IPS-NIHi7 (cell line): ENCODE measurements at regions not wholly inside any gene's neighbourhood (a gene's known extent, or its start where the extent isn't known, plus 50 kb on each side); places are given as distances from the start of the nearest gene placed in this dataset.
A peak's percentile ranks its signal among the peaks of the same experiment; 100 is the strongest.

Experiments
- DNase-seq: peaks from one replicate; pipeline ENCODE4 v3.0.0; 2012; ENCODE audit warnings: mixed read lengths; ENCODE audit errors: extremely low spot score

DNA sequence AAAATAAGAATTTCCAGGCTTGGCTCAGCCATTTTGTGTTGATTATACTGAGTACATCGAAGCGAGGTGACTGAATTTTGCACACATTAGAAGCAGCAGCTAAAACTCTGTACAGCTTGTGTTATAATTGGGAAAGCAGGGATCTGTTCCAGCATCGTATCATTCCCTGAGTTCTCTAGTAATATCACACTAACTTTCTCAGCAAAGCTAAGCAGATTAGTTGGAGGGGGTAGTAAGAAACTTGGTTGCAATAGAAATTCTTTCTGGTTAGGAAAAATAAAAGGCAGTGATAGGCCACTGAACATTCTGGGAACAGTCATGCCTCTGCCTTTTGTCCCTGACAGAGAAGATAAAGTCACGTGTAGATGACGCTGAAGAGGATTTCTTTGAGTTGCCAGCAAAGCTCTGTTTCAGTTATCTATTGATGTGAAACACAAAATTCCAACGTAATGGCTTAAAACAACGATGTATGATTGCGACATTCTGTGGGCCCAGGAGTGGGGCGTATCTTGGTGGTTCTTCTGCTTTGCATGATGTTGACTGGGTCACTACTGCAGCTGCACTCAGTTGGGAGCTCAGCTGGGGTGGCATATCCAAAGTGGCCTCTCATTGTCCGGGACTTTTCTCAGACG, 202.1 kb upstream of the MEX3C start:
- DNase-seq = no peak

DNA sequence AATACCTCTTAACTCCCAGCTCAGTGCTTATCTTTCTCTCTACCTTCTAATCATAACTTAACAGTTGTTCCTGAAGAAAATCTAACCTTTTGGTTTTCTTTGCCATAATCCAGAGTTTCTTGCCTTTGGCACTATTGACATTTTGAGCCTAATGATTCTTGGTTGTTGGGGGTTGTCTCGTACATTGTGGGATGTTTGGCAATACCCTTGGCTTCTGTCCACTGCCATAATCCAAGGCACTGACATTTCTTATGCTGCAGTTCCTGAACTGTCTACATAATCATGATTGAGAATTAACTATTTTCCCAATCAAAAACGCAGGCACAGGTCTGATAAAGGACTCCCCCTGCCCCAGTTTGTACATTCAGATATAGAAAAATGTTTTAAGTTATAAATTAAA, 203.2 kb upstream of the MEX3C start:
- no peak for DNase-seq

DNA sequence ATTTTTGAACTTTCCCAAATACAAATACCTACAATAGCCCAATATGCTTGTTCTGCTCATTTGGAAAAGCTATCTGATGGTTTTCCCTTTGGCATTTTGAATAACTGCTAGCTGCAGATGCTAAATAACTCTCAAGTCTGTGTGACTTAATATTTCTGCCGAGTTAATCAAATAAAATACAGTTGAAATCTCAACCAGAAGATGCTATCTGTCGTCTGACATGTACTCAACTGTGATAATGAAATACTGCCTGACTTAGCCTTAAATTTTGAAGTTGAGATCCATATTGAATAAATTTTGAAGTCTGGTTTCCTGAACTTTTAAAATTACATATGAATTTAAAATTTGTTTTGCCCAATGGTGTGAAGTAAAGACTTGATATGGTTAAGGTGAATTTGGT, 204.4 kb upstream of the MEX3C start:
- DNase-seq = no peak

DNA sequence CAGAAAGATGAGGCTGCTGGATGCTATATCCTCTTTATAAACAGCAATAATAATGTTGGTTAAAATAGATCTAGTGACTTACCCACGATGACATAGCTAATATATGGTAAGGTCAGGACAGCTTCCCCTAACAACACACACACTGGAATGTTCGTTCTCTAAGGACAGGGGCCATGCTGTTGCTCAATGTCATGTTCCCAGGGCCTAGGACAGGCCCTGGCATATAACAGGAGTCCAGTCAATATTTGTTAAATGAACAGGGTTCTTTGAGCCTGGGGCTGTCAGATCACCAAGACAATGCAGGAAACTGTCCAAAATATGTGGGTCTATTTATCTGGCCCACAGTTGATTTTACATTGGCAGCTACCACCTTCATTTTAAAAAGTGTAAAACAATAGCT, 207.1 kb upstream of the MEX3C start:
- DNase-seq = no peak

DNA sequence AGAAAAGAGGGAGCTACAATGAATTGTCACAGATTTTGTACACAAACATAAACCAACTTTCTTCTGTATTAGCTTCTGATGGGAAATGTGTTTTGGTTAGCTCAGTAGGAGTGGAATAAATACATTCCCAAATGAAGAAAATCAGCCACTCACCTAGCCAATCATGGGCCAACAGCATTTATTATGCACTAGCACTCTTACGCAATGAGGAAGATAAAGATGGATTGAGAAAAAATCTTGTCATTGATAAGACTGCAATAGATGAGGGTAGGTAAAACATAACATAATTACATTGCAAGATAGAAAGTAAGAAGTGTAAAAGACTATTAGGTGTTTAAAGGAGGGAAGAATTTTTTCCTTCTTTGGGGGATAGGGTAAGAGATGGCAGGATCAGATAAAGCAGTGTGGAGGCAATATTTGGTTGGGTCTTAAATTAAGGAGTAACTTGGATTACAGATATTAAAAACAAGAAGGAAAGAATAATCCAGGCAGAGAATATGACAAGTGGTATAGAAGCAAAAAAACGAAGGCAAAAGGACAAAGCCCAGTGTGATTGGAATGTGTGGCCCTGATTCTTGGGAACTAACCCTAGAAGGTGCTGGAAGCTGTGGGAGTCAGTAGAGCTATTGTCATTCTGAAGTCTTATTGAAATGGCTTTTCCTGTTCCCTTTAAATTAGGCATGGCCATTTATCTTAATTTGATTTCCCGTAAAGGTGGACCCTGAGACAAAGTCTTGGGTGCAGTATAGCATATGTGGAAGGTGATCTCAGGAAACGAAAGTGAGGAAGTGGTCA, 208.4 kb upstream of the MEX3C start:
- DNase-seq = no peak

DNA sequence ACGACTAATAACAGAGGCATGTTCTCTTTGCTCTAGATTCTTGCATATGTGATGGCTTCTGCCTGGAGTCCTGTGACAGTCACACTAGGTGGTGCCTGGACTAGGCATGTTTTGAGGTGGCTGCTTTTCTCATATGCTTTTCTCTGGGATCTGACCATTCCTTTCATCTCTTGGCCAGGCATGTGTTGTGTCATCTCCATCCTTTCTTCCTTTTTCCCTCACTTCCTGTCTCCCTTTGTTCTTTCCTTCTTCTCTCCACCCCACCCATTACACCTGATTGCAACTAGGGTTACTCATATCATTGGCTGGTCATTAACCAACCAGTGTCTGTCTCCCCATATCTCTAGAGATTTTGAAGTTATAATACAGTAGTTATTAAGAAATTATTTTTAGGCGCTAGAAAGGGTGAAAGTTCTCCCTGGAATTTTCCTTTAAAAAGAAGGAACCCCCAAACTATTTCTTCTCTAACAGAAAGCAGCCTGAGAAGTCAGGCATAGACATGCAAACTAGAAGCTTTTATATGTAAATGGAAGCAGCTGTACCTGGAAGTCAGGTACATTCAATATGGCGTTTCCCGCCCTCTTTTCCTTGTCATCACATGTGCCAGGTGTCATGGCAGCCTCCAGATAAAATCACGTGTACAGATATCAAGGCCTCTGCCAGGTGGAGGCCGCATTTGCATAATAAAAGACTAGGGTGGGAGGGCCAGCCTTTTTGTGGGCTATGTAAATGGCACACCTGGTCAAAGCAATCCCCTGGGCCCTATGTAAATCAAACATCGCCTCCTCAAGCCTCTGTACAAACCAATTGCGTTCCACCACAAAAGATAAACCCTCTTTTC, 220.4 kb upstream of the MEX3C start:
- no peak for DNase-seq

DNA sequence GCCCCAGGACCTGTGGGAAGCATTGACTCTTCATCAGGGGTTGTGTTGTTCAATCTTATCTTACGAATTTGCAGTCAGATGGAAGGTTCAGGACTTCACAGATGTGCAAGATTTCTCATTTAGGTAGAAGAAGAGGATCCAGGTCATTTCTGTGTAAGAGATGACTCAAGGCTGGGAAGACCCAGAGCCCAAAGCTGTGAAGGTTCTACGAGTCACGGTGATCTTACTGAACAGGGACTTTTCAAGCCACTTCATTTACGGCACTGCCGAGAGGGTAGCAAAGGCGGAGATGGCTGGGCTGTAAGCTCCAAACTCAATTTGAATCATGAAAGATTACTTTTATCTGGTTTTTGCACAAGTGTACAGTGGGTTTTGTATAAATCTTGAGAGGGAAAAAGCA, 228.0 kb upstream of the MEX3C start:
- DNase-seq = no peak

DNA sequence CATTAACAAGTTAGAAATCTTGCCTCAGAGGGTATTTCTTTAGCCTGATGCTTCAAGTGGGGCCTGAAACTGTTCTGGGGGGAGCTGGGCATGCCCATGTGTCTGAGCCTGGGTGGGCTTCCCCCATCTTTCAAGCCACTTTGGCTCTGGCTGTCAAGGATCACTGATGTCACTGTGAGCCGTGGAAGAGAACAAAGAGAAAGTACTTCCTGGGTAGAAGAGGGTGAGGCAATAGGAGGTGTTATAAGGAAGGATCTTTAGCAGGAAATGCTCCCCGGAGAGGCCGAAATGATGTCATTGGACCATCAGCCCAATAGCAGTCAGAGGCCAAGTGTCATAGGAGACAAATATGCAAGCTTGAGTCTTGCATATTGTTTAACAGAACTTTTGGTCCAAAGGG, 228.4 kb upstream of the MEX3C start:
- DNase-seq = no peak

DNA sequence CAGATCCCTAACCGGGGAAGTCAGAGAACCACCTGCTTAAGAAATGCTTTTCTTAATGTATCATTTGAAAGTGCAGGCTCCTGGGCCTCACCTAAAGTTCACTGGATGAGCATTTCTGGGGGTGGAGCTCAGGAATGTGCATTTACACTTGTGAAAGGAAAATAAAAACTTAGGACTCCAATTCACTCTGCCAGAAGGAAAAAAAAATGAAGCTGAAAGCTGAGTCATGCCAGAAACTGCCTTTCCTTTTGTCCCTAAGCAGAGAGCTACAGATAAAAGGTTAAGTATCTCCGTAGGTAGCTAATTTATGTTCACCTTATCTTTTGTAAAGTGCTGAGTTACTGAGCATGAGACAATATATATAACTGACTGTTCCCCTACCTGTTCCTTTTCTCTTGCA, 229.5 kb upstream of the MEX3C start:
- no peak for DNase-seq

DNA sequence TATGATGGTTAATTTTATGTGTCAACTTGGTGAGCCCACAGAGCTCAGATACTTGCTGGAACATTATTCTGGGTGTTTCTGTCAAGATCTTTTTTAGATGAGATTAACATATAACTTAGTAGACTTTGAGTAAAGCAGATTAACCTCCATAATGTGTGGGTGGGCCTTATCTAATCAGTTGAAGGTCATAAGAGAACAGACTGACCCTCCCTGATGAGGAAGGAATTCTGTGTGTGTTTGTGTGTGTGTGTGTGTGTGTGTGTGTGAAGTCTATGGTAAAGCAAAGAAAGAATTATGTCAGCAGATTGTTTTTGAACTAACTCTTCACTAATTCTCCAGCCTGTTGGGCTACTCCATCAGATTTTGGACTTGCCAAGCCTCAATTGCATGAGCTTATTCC, 232.2 kb upstream of the MEX3C start:
- DNase-seq = no peak

DNA sequence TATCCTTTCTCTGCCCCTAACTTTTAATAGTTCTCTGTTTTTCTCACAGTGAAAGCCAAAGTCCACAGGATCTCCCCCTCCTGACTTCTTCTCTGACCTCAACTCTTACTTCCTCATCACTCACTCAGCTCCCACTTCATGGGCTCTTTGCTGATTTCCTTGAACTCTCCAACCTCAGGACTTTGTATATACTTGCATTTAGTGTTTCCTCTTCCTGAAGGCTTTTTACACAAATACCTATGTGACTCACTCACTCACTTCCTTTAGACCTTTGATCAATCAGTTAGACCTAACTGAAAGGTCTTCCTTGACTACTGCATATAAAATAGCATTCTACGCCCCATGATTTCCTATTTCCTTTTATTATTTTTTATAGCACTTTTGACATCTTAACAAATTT, 233.1 kb upstream of the MEX3C start:
- no peak for DNase-seq

DNA sequence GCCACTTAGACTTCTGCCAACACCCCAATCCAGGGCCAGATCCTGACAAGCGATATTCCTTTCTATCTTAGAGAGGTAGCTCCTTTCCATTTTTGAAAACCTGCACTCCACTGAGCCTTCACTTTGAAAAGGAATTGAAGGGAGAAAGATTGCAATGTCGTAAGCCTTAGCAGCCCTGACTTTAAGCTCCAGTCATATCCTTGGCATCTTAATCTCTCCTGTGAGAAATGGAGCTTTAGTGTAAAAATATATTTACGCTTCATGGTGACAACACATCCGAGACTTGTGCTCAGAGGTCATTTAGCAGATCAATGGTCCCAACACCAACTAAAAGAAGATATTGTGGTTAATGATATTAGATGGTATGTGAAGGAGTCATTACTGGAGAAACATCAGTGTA, 235.8 kb upstream of the MEX3C start:
- no peak for DNase-seq

DNA sequence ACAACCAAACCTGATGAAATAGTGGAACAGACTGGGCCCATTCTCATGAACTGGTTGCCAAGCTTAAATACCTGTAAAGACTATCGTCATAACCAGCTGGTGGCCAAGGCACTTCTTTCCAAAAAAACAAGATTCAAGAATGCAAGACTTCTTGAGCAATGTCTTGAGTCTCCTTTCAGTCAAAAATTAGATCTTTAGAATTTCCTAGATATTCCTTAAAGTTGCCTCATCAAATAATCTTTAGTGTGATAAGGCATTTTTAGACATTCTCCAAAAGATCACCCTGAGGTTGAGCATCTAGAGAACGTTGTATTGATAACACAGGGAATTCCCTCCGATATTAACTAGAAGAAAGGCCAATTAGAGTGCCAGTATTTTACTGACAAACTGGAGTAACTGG, 236.4 kb upstream of the MEX3C start:
- no peak for DNase-seq

DNA sequence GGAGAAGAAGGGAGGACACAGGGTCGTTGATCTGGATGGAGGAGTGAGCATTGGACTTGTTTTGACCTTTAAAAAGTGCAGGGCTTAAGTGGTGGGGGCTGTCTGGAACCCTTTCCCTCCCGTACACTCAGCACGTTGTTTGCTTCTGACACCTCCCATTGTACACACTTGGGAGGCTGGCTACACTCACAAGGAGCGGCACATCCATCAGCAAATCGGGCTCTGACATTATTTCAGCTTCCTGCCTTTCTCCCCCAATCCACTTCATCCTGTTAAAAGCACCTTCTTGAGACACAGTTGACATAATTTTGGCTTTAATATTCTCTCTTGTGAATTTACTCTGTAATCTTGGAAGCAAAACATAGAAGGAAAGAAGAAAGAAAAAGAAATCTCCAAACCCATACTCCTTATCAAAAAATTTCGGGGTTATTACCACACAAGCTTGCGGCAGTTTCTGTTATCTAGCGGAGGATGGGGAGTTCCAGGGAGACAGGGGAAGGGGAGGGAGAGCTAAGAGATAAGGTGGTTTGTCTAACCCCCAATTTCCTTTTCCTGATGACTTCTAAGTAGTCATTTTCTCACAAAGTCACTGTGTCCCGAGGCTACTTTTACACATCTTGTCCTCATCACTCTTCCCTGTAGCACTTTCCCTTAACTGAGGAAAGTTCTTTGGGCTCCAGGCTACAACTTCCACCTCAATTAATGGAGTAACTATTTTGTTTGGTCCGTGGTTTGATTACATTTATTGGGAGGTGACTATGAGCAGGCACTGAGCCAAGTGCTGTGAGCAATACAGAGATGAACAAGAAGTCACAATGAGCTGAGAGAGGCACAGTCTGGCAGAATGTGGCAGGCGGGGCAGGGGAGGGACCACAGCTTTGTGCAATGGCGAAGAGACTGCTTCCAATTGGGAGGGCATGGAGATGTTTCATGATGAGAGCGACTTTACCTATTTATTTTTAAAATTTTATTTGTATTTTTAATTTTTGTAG, 240.1 kb upstream of the MEX3C start:
- DNase-seq = no peak

DNA sequence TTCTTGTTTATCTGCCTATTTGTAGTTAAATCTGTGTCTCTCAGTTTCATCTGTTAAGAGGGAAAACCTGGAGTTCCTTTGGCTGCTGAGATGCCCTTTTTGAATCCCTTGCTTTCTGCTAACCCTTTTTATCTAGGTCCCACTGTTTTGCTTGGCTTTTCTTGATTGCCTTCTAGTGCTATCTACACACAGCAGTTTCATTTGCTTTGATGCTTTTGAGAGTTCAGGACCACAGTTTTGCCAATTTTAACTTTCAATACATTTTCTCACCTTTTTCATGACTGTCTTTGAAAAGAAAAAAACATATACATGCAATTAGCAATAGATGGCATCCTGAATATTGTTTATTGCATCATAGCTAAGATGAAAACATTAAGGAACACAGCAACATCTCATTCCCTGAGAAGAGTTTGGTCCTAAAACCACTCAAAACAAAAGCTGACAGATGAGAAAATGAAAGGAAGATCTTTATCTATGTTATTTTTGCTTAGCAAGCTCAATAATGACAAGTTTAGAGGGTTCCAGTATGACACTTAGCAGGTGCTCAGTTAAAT, 241.4 kb upstream of the MEX3C start:
- DNase-seq = no peak

DNA sequence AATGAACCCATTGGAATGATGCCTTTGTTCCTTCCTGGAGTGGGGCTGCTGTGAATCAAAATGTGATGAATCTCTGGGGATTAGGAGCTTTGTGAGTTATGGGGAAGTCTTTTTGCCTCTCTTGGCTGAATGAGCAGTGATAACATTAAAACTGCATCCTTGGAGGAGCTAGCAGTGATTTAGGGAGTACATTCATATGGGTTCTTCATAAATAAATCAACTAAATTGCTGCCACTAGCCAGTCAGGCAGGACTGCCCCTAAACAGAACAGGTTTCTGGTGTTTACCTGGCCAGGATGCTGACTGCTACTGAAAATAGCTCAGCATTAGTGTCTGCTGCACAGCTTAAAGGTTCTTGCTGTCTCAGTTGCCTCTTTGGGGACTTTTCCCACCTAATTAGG, 244.5 kb upstream of the MEX3C start:
- no peak for DNase-seq

DNA sequence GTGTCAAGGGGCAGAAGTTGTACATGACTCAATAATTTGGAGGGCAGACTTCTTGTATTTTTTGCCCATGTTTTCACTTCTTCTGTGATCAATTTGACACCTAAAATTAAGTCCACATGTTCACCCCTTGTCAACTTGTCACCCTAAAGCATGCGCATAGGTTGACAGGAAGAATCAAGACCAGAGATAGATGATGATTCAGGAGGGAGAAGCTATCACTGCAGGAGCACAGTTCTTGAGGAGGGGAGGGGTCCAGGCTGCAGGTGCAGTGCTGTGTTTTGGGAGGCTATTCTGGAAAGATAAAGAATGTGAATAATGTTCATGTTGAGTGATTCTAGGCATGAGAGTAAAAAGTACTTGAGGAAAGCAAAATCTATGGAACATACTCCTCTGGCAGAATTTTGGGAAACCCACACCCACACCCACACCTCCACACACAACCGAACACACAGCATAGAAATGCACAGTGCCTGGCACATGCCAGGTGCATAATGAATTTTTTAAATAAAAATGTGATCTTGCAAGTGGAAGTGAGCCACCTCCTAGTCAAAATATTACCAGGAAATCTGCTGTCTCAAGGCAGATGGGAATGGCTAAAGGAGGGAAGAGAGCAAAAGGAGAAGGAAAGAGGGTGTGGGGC, 249.2 kb upstream of the MEX3C start:
- no peak for DNase-seq

DNA sequence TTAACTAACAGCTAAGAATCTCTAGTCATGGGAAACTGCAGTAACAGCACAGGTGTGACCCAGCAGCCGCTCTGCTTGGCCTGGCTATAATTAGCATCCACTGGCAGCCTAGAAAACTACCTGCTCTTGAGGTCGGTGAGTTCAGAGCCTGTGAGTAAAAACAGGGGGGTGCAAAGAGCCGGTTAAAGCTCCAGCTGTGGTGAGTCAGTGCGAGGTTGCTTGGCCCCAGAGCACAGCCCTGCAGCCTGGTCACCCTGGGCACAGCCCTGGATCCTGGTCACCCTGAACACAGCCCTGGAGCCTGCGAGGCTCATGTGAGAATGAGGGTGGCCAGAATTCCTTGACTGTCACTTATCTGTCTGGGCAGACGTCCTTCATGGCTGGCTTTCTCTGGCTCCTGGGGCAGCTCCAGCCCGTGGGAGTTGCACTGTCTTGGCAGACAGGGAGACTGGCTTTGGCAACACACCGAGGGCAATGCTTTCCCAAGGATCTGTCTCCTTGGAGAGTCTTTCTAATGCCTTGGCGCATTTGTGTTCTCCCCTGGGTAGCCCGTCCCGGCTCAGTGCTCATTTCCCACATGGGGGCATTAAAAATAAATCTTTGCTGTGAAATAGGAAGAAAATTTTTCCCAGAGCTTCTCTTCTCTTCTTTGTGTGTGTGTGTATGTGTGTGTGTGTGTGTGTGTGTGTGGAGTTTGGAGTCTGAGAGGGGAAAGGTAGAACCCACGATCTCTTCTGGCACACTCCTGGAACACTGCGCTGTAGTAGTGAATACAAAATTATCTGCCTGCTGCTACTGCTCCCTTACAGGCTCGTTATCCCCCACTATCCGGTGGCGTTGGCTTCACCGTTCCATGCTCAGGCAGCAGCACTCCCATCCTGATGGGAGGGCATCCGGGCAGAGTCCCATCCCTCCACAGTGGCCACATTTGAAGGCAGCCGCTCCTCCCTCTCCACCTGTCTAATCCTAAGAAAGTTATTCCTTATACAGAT, 250.2 kb upstream of the MEX3C start:
- DNase-seq = peak; percentile 34

DNA sequence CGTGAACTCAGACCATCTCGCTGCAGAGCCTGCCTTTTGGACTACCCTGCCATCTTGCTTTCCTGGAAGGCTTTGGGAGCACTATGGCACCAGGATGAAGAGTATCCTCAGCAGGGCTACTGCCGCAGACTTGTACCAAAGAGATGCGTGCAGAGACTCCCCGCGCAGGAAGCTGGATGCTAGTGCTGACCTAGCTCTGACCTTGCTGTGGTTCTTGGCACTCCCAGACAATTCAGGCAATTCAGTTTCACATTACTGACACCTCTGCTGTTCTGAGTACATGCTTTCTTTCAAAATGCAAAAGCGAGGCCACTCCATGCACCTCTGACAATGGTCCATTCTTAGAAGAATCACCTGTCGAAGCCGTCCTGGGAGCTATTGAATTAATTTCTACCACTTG, 251.5 kb upstream of the MEX3C start:
- no peak for DNase-seq

DNA sequence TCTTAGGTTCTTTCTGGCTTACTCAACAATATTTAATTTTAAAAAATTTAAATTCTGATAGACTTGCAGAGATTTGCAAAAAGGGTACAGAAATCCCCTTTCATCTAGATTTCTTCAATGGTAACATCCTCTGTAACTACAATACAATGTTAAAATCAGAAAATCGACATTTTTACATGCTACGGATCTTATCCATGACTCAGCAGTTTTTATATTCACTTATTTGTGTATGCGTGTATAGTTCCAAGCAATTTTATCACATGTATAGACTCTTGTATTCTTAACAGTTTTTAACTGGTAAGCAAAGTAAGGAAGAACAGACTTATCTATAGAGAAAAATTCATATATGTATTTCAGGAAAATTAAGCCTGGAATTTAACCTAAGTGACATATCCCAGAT, 256.1 kb upstream of the MEX3C start:
- no peak for DNase-seq
